A549 (cell line): ENCODE measurements at regions not wholly inside any gene's neighbourhood (a gene's known extent, or its start where the extent isn't known, plus 50 kb on each side); places are given as distances from the start of the nearest gene placed in this dataset.

Experiments
- ATAC-seq, 2 experiments: fragments of 200-7000 bp in 1 of 2; fragments of >200 bp in 1 of 2; cut with Nextera tagmentation in 1 of 2; cut with Tn5 transposase in 1 of 2; 3 replicates each; pipeline versions ENCODE4 v1.8.0 to v1.9.1; 2018 to 2020; ENCODE audit warnings: mild to moderate bottlenecking in 1 of 2, moderate library complexity in 1 of 2
- CTCF ChIA-PET: fragments of 300-600 bp; sonication (Branson Sonifier 250); formaldehyde crosslinking; extraction: SDS; loops from one replicate; lab custom pipeline; 2021; ENCODE audit warnings: antibody characterized with exemption, inconsistent platforms; lab: Yijun Ruan, JAX
- POLR2A ChIA-PET: fragments of 350-600 bp; formaldehyde crosslinking; extraction: SDS; loops from one replicate; lab custom pipeline; 2021; ENCODE audit warnings: antibody characterized with exemption, inconsistent platforms; lab: Yijun Ruan, JAX
- DNase-seq, 2 experiments: peaks; one replicate each; pipeline versions ENCODE4 v3.0.0 to v3.0.0-alpha.2; 2011 to 2016; ENCODE audit warnings: low read depth in 1 of 2, low spot score in 1 of 2
- FAIRE-seq: peaks from 2 replicates; lab custom pipeline; 2011; peaks lifted over from hg19 to GRCh38; lab: Jason Lieb, UNC
- H3K27ac ChIP-seq, 2 experiments: fragments of >200 bp; sonication (Bioruptor Twin); formaldehyde crosslinking; 3 replicates each; pipeline ENCODE4 v1.5.1; 2016 to 2017
- H3K4me1 ChIP-seq: fragments of >200 bp; sonication (Bioruptor Twin); formaldehyde crosslinking; 3 replicates; pipeline ENCODE4 v1.6.1; 2016
- H3K4me2 ChIP-seq: fragments of >200 bp; sonication (Bioruptor Twin); formaldehyde crosslinking; 3 replicates; pipeline ENCODE4 v1.6.1; 2016
- H3K4me3 ChIP-seq: fragments of >200 bp; sonication (Bioruptor Twin); formaldehyde crosslinking; 3 replicates; pipeline ENCODE4 v1.5.1; 2016
- H3K9me3 ChIP-seq: fragments of >200 bp; sonication (Bioruptor Twin); formaldehyde crosslinking; 3 replicates; pipeline ENCODE4 v1.6.1; 2016
- BCL3 ChIP-seq: fragments of >200 bp; sonication (Bioruptor Twin); formaldehyde crosslinking; IDR thresholded peaks from 3 replicates; pipeline ENCODE4 v1.6.1; 2016
- BHLHE40 ChIP-seq: IDR thresholded peaks from 2 replicates; pipeline ENCODE4 v1.6.1; 2012; ENCODE audit warnings: low read depth, low read length, inconsistent platforms
- CHD2 ChIP-seq: fragments of 150-350 bp; IDR thresholded peaks from 2 replicates; pipeline ENCODE4 v1.6.1; 2014; ENCODE audit warnings: low read length; ENCODE audit not compliant: partially characterized antibody
- ELK1 ChIP-seq: fragments of 150-350 bp; IDR thresholded peaks from 2 replicates; pipeline ENCODE4 v1.6.1; 2014; ENCODE audit warnings: low read depth, mild to moderate bottlenecking, low read length
- EP300 ChIP-seq, 2 experiments: fragments of >200 bp; sonication (Bioruptor Twin); formaldehyde crosslinking; IDR thresholded peaks; 2 replicates in 1 of 2; 3 replicates in 1 of 2; pipeline ENCODE4 v1.6.1; 2016 to 2017
- FOSB ChIP-seq: fragments of 250-450 bp; sonication (Bioruptor Pico); IDR thresholded peaks from 2 replicates; pipeline ENCODE4 v1.5.0; 2020; ENCODE audit warnings: mild to moderate bottlenecking, moderate library complexity
- FOSL2 ChIP-seq, 2 experiments: fragments of 450-650 bp in 1 of 2; fragments of >200 bp in 1 of 2; sonication (Bioruptor Twin) in 1 of 2; formaldehyde crosslinking; IDR thresholded peaks; 2 replicates each; pipeline versions ENCODE4 v1.5.0 to v1.6.1; 2016 to 2020; ENCODE audit warnings: mild to moderate bottlenecking in 1 of 2, moderate library complexity in 1 of 2
- FOXS1 ChIP-seq: fragments of 250-450 bp; sonication (Bioruptor Pico); IDR thresholded peaks from 2 replicates; pipeline ENCODE4 v1.5.0; 2020; ENCODE audit warnings: mild to moderate bottlenecking, moderate library complexity
- GATA3 ChIP-seq: IDR thresholded peaks from 2 replicates; pipeline ENCODE4 v1.6.1; 2012; ENCODE audit warnings: borderline replicate concordance
- HES2 ChIP-seq: fragments of >200 bp; sonication (Bioruptor Twin); formaldehyde crosslinking; IDR thresholded peaks from 2 replicates; pipeline ENCODE4 v1.6.1; 2016
- HEYL ChIP-seq: fragments of 250-450 bp; sonication (Bioruptor Pico); IDR thresholded peaks from 2 replicates; pipeline ENCODE4 v1.8.0; 2021; ENCODE audit warnings: mild to moderate bottlenecking, moderate library complexity
- HMGXB4 ChIP-seq: fragments of 250-450 bp; sonication (Bioruptor Pico); IDR thresholded peaks from 2 replicates; pipeline ENCODE4 v1.5.0; 2021; ENCODE audit warnings: mild to moderate bottlenecking, moderate library complexity, borderline replicate concordance
- HOXA7 ChIP-seq: fragments of 250-450 bp; sonication (Bioruptor Pico); IDR thresholded peaks from 2 replicates; pipeline ENCODE4 v1.5.0; 2020; ENCODE audit warnings: mild to moderate bottlenecking, moderate library complexity
- HOXB13 ChIP-seq: fragments of 250-450 bp; sonication (Bioruptor Pico); IDR thresholded peaks from 2 replicates; pipeline ENCODE4 v1.5.0; 2020; ENCODE audit warnings: low read depth, mild to moderate bottlenecking, moderate library complexity
- HOXB5 ChIP-seq: fragments of 250-450 bp; sonication (Bioruptor Pico); IDR thresholded peaks from 2 replicates; pipeline ENCODE4 v1.5.0; 2020; ENCODE audit warnings: mild to moderate bottlenecking, moderate library complexity
- JUN ChIP-seq, 2 experiments: fragments of >200 bp; sonication (Bioruptor Twin); formaldehyde crosslinking; IDR thresholded peaks; 2 replicates in 1 of 2; 3 replicates in 1 of 2; pipeline ENCODE4 v1.6.1; 2016 to 2017
- JUNB ChIP-seq: fragments of >200 bp; sonication (Bioruptor Twin); formaldehyde crosslinking; IDR thresholded peaks from 2 replicates; pipeline ENCODE4 v1.6.1; 2016
- KDM1A ChIP-seq: fragments of 200-600 bp; sonication (generic); IDR thresholded peaks from 2 replicates; pipeline ENCODE4 v1.6.1; 2016; ENCODE audit warnings: low read depth, mild to moderate bottlenecking
- MAX ChIP-seq: IDR thresholded peaks from 2 replicates; pipeline ENCODE4 v1.6.1; 2012
- NPAS2 ChIP-seq: fragments of 250-450 bp; sonication (Bioruptor Pico); IDR thresholded peaks from 2 replicates; pipeline ENCODE4 v1.8.0; 2022; ENCODE audit warnings: mild to moderate bottlenecking, moderate library complexity, borderline replicate concordance
- PBX3 ChIP-seq: IDR thresholded peaks from 2 replicates; pipeline ENCODE4 v1.6.1; 2012
- PHF8 ChIP-seq: fragments of 200-600 bp; sonication (generic); IDR thresholded peaks from 2 replicates; pipeline ENCODE4 v1.6.1; 2016; ENCODE audit warnings: low read depth, mild to moderate bottlenecking, antibody characterized with exemption, moderate library complexity, borderline replicate concordance
- RAD21 ChIP-seq, 2 experiments: fragments of >200 bp in 1 of 2; sonication (Bioruptor Twin) in 1 of 2; formaldehyde crosslinking in 1 of 2; IDR thresholded peaks in 1 of 2; conservative IDR thresholded peaks in 1 of 2; 2 replicates in 1 of 2; 3 replicates in 1 of 2; pipeline ENCODE4 v1.6.1; 2012 to 2018; ENCODE audit warnings: inconsistent platforms in 1 of 2
- RARB ChIP-seq: fragments of 250-450 bp; sonication (Bioruptor Pico); IDR thresholded peaks from 2 replicates; pipeline ENCODE4 v1.8.0; 2021; ENCODE audit warnings: mild to moderate bottlenecking, moderate library complexity
- RCOR1 ChIP-seq: fragments of 150-350 bp; IDR thresholded peaks from 2 replicates; pipeline ENCODE4 v1.6.1; 2014; ENCODE audit warnings: antibody characterized with exemption, low read length, low read depth
- RNF2 ChIP-seq: fragments of 200-600 bp; sonication (generic); IDR thresholded peaks from 2 replicates; pipeline ENCODE4 v1.6.1; 2016; ENCODE audit warnings: low read depth, mild to moderate bottlenecking, antibody characterized with exemption, moderate library complexity, borderline replicate concordance
- SMC3 ChIP-seq: fragments of >200 bp; sonication (Bioruptor Twin); formaldehyde crosslinking; IDR thresholded peaks from 3 replicates; pipeline ENCODE4 v1.6.1; 2018; ENCODE audit warnings: inconsistent platforms
- TFCP2L1 ChIP-seq: fragments of 250-450 bp; sonication (Bioruptor Pico); IDR thresholded peaks from 2 replicates; pipeline ENCODE4 v1.5.0; 2021; ENCODE audit warnings: mild to moderate bottlenecking
- ZSCAN20 ChIP-seq: fragments of 250-450 bp; sonication (Bioruptor Pico); IDR thresholded peaks from 2 replicates; pipeline ENCODE4 v1.8.0; 2022; ENCODE audit warnings: mild to moderate bottlenecking, moderate library complexity
- WGBS: methylation state at CpG from one replicate; pipeline ENCODE4 v1.1.6; 2017; ENCODE audit errors: missing lambda C conversion rate; 5-methylcytosine and 5-hydroxymethylcytosine counted together

GRCh38 chr3:94686208-94686607 lies 623.3 kb downstream of the NSUN3 start:
- CTCF ChIA-PET: no interaction called here
- no peak overlapping the region for H3K27ac ChIP-seq
- H3K4me2 ChIP-seq: no peak overlapping the region
- no peak for FAIRE-seq
- no peak overlapping the region for H3K4me3 ChIP-seq
- TF ChIP-seq BCL3 (no peak), RAD21 (conservative IDR thresholded peaks at IDR 0.05 in 1 of 2, IDR thresholded peaks at IDR 0.05 in 1 of 2) (no peak), HOXB13 (CRISPR knock-in tag) (no peak), RNF2 (no peak), SMC3 (no peak), FOSB (CRISPR knock-in tag) (no peak), NPAS2 (CRISPR knock-in tag) (no peak), HES2 (no peak), EP300 (IDR thresholded peaks at IDR 0.05) (no peak), HEYL (CRISPR knock-in tag) (no peak), JUNB (no peak), ELK1 (no peak), HOXA7 (CRISPR knock-in tag) (no peak), GATA3 (no peak)
- TF ChIP-seq, all 56 proteins: peak for 0
- 32% methylated on average over 1 of the region's 1 CpG for WGBS
- ATAC-seq (no peak), DNase-seq (no peak)
- POLR2A ChIA-PET: no interaction called here
- no peaks in the 10 kb centered on the region for H3K4me1 ChIP-seq
- peaks cover 5% of the 10 kb centered on the region; the same call in 1 of the 3 replicates for H3K9me3 ChIP-seq

GRCh38 chr3:94693997-94694640 lies 631.3 kb downstream of the NSUN3 start:
- FAIRE-seq: no peak
- H3K4me1 ChIP-seq: no peaks in the 10 kb centered on the region
- WGBS: 56% methylated on average over 5 of the region's 5 CpGs
- H3K27ac ChIP-seq: no peak overlapping the region
- H3K4me3 ChIP-seq: no peak overlapping the region
- H3K9me3 ChIP-seq: no peaks in the 10 kb centered on the region
- DNase-seq: no peak
- CTCF ChIA-PET: no interaction called here
- no peak for ATAC-seq
- TF ChIP-seq KDM1A (no peak), CHD2 (no peak), TFCP2L1 (no peak), PBX3 (no peak), HOXB5 (CRISPR knock-in tag) (no peak), BHLHE40 (no peak), MAX (no peak)
- H3K4me2 ChIP-seq: no peak overlapping the region
- POLR2A ChIA-PET: no interaction called here

GRCh38 chr3:94694894-94695293 lies 632.0 kb downstream of the NSUN3 start:
- CTCF ChIA-PET: no interaction called here
- no peak overlapping the region for H3K4me3 ChIP-seq
- 45% methylated on average over 2 of the region's 2 CpGs for WGBS
- DNase-seq: no peak
- no peak for ATAC-seq
- H3K27ac ChIP-seq: no peak overlapping the region
- no peaks in the 10 kb centered on the region for H3K4me1 ChIP-seq
- FAIRE-seq: no peak
- H3K4me2 ChIP-seq: no peak overlapping the region
- H3K9me3 ChIP-seq: no peaks in the 10 kb centered on the region
- POLR2A ChIA-PET: no interaction called here
- TF ChIP-seq FOXS1 (CRISPR knock-in tag): no peak
- TF ChIP-seq NPAS2 (CRISPR knock-in tag): no peak
- TF ChIP-seq JUN (IDR thresholded peaks at IDR 0.05): no peak
- no peak for TF ChIP-seq RARB (CRISPR knock-in tag)
- no peak for TF ChIP-seq ZSCAN20
- TF ChIP-seq ELK1: no peak
- no peak for TF ChIP-seq HOXA7 (CRISPR knock-in tag)
- TF ChIP-seq RCOR1: no peak
- TF ChIP-seq PHF8: no peak
- TF ChIP-seq HMGXB4 (CRISPR knock-in tag): no peak
- TF ChIP-seq FOSL2 (IDR thresholded peaks at IDR 0.05): no peak
- TF ChIP-seq FOSL2 (CRISPR knock-in tag; IDR thresholded peaks at IDR 0.05): no peak
